ENCODE measurements at regions not wholly inside any gene's neighbourhood (a gene's known extent, or its start where the extent isn't known, plus 50 kb on each side); places are given as distances from the start of the nearest gene placed in this dataset.
A peak's percentile ranks its signal among the peaks of the same experiment; 100 is the strongest.

DNA sequence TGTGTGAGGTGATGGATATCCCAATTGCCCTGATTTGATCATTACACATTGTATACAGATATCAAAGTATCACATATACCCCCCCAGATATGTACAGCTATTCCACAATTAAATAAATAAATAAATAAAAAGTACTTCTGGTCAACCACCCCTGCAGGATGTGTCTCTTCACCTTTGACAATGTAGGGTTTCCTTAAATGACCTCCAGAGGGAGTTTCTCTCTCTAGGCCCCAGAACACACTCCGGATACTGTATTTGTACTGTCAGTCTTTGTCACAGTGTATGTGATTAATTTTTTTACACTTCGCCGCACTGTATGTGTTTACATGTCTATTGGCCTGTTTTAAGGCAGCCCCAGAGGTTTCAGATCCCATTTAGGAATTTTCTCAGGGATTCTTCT is 123.6 kb downstream of the ADCYAP1R1 start:
- FAIRE-seq (no peak), DNase-seq (ENCODE audit: low spot score) (peak; percentile 36)

- FAIRE-seq (peak; percentile 13), DNase-seq (ENCODE audit: low spot score) (no peak)
Observed at GRCh38 chr7:31171984-31172383, 119.9 kb downstream of the ADCYAP1R1 start.

- FAIRE-seq (peak; percentile 72), DNase-seq (ENCODE audit: low spot score) (no peak)
Observed at GRCh38 chr7:31171216-31171785, 119.2 kb downstream of the ADCYAP1R1 start.
